IMR-90 (cell line): ENCODE measurements at regions not wholly inside any gene's neighbourhood (a gene's known extent, or its start where the extent isn't known, plus 50 kb on each side); places are given as distances from the start of the nearest gene placed in this dataset.

ENCODE experiments used
- ATAC-seq: fragments of 200-7000 bp; cut with Tn5 transposase; 2 replicates; pipeline ENCODE4 v1.9.1; 2020; ENCODE audit warnings: low read depth, mild to moderate bottlenecking, moderate library complexity
- BruUV-seq: library from RNA; stranded (reverse); fragments of 400-500 nt; replicated peaks from 2 replicates; lab custom pipeline; 2021; lab: Mats Ljungman, UMichigan
- CTCF ChIA-PET: fragments of 300-600 bp; formaldehyde crosslinking; extraction: SDS; loops from one replicate; lab custom pipeline; 2021; ENCODE audit warnings: antibody characterized with exemption; lab: Yijun Ruan, JAX
- POLR2A ChIA-PET: fragments of 300-600 bp; sonication (Branson Sonifier 250); formaldehyde crosslinking; loops from one replicate; lab custom pipeline; 2022; ENCODE audit warnings: antibody characterized with exemption; ENCODE audit not compliant: unreplicated experiment; lab: Charles Lee
- DNase-seq: peaks from one replicate; pipeline ENCODE4 v3.0.0; 2013
- H2AFZ ChIP-seq: replicated peaks from 2 replicates; pipeline ENCODE3; 2013; ENCODE audit warnings: low read length, mild to moderate bottlenecking; ENCODE audit not compliant: poor library complexity
- H2AK5ac ChIP-seq: 2 replicates; pipeline ENCODE4 v1.6.1; 2013; ENCODE audit warnings: low read depth, low read length, inconsistent platforms
- H2AK9ac ChIP-seq: replicated peaks from 2 replicates; pipeline ENCODE3; 2013; ENCODE audit warnings: mild to moderate bottlenecking, low read depth, low read length, moderate library complexity; ENCODE audit not compliant: poor library complexity
- H2BK120ac ChIP-seq: 2 replicates; pipeline ENCODE4 v1.6.1; 2013; ENCODE audit warnings: low read depth, low read length, inconsistent platforms
- H2BK15ac ChIP-seq: 3 replicates; pipeline ENCODE4 v1.6.1; 2013; ENCODE audit warnings: low read depth, low read length, inconsistent platforms
- H2BK20ac ChIP-seq: 2 replicates; pipeline ENCODE4 v1.6.1; 2013; ENCODE audit warnings: low read depth, mild to moderate bottlenecking, inconsistent platforms, low read length, moderate library complexity
- H2BK5ac ChIP-seq: 2 replicates; pipeline ENCODE4 v1.6.1; 2013; ENCODE audit warnings: mild to moderate bottlenecking, low read depth, low read length, inconsistent platforms; ENCODE audit not compliant: poor library complexity, severe bottlenecking
- H3K14ac ChIP-seq: replicated peaks from 2 replicates; pipeline ENCODE4 v1.6.1; 2013; ENCODE audit warnings: low read depth, low read length, inconsistent platforms
- H3K18ac ChIP-seq: 2 replicates; pipeline ENCODE4 v1.6.1; 2013; ENCODE audit warnings: low read depth, low read length, control low read depth
- H3K23ac ChIP-seq: 2 replicates; pipeline ENCODE4 v1.6.1; 2013; ENCODE audit warnings: low read depth, low read length, inconsistent platforms
- H3K27ac ChIP-seq: 2 replicates; pipeline ENCODE4 v1.5.1; 2013; ENCODE audit warnings: mild to moderate bottlenecking, control low read depth, low read length; ENCODE audit not compliant: insufficient read depth
- H3K27me3 ChIP-seq: 2 replicates; pipeline ENCODE4 v1.6.1; 2013; ENCODE audit warnings: low read length; ENCODE audit not compliant: control insufficient read depth, insufficient read depth
- H3K36me3 ChIP-seq: 2 replicates; pipeline ENCODE4 v1.6.1; 2013; ENCODE audit warnings: low read length, mixed read lengths; ENCODE audit not compliant: control insufficient read depth, insufficient read depth
- H3K4ac ChIP-seq: 2 replicates; pipeline ENCODE4 v1.6.1; 2013; ENCODE audit warnings: low read depth, low read length, inconsistent platforms
- H3K4me1 ChIP-seq: 2 replicates; pipeline ENCODE4 v1.6.1; 2013; ENCODE audit warnings: low read length, mixed read lengths; ENCODE audit not compliant: control insufficient read depth, insufficient read depth
- H3K4me2 ChIP-seq: 2 replicates; pipeline ENCODE4 v1.6.1; 2013; ENCODE audit warnings: low read depth, mild to moderate bottlenecking, control low read depth, low read length, moderate library complexity
- H3K4me3 ChIP-seq: 2 replicates; pipeline ENCODE4 v1.5.1; 2013; ENCODE audit warnings: low read depth, mild to moderate bottlenecking, control low read depth, low read length, moderate library complexity; ENCODE audit not compliant: insufficient read depth
- H3K56ac ChIP-seq: 2 replicates; pipeline ENCODE4 v1.6.1; 2013; ENCODE audit warnings: low read length, inconsistent platforms; ENCODE audit not compliant: insufficient read depth; ENCODE audit errors: extremely low read depth
- H3K79me1 ChIP-seq, 2 experiments: 2 replicates each; pipeline ENCODE4 v1.6.1; 2013; ENCODE audit warnings: low read length in 2 of 2, inconsistent platforms in 1 of 2, low read depth in 1 of 2
- H3K9ac ChIP-seq: 2 replicates; pipeline ENCODE4 v1.6.1; 2013; ENCODE audit warnings: low read depth, low read length, control low read depth
- H3K9me1 ChIP-seq: 2 replicates; pipeline ENCODE4 v1.6.1; 2013; ENCODE audit warnings: low read length, inconsistent platforms; ENCODE audit not compliant: insufficient read depth
- H3K9me3 ChIP-seq: 2 replicates; pipeline ENCODE4 v1.6.1; 2013; ENCODE audit warnings: low read length; ENCODE audit not compliant: control insufficient read depth, insufficient read depth
- H4K20me1 ChIP-seq: 2 replicates; pipeline ENCODE4 v1.6.1; 2013; ENCODE audit warnings: low read length, inconsistent platforms; ENCODE audit not compliant: insufficient read depth
- H4K5ac ChIP-seq: 2 replicates; pipeline ENCODE4 v1.6.1; 2013; ENCODE audit warnings: mild to moderate bottlenecking, low read depth, low read length, control low read depth
- H4K8ac ChIP-seq, 2 experiments: 2 replicates each; pipeline ENCODE4 v1.6.1; 2013; ENCODE audit warnings: low read depth in 2 of 2, low read length in 2 of 2, control low read depth in 1 of 2, inconsistent platforms in 1 of 2
- H4K91ac ChIP-seq: 2 replicates; pipeline ENCODE4 v1.6.1; 2013; ENCODE audit warnings: low read depth, low read length, inconsistent platforms; ENCODE audit not compliant: insufficient read depth
- BHLHE40 ChIP-seq: fragments of 150-350 bp; IDR thresholded peaks from 2 replicates; pipeline ENCODE4 v1.6.1; 2016; ENCODE audit warnings: mild to moderate bottlenecking, low read depth, low read length
- CEBPB ChIP-seq: IDR thresholded peaks from 2 replicates; pipeline ENCODE4 v1.6.1; 2012; ENCODE audit warnings: low read depth, low read length, improper control_type of control experiment
- FOS ChIP-seq: fragments of 150-350 bp; IDR thresholded peaks from 2 replicates; pipeline ENCODE4 v1.6.1; 2016; ENCODE audit warnings: low read depth, low read length
- MAFK ChIP-seq: IDR thresholded peaks from 2 replicates; pipeline ENCODE4 v1.6.1; 2012; ENCODE audit warnings: low read depth, low read length, improper control_type of control experiment
- MAZ ChIP-seq: IDR thresholded peaks from 2 replicates; pipeline ENCODE4 v1.6.1; 2012; ENCODE audit warnings: low read depth, mild to moderate bottlenecking, low read length, improper control_type of control experiment, moderate library complexity, borderline replicate concordance
- MXI1 ChIP-seq: IDR thresholded peaks from 2 replicates; pipeline ENCODE4 v1.6.1; 2012; ENCODE audit warnings: low read depth, mild to moderate bottlenecking, low read length, moderate library complexity, borderline replicate concordance
- NFE2L2 ChIP-seq: fragments of 150-350 bp; IDR thresholded peaks from 2 replicates; pipeline ENCODE4 v1.6.1; 2016; ENCODE audit warnings: low read depth, mild to moderate bottlenecking, low read length
- POLR2A ChIP-seq: IDR thresholded peaks from 2 replicates; pipeline ENCODE4 v1.6.1; 2012; ENCODE audit warnings: mild to moderate bottlenecking, low read depth, low read length
- RAD21 ChIP-seq: IDR thresholded peaks from 2 replicates; pipeline ENCODE4 v1.6.1; 2012; ENCODE audit warnings: low read length, improper control_type of control experiment
- RCOR1 ChIP-seq: IDR thresholded peaks from 2 replicates; pipeline ENCODE4 v1.6.1; 2012; ENCODE audit warnings: mild to moderate bottlenecking, low read length, improper control_type of control experiment; ENCODE audit not compliant: insufficient replicate concordance
- RFX5 ChIP-seq: IDR thresholded peaks from 2 replicates; pipeline ENCODE4 v1.8.0; 2012; ENCODE audit warnings: low read depth, mild to moderate bottlenecking, low read length, moderate library complexity
- SMC3 ChIP-seq: fragments of 150-350 bp; IDR thresholded peaks from 2 replicates; pipeline ENCODE4 v1.6.1; 2016; ENCODE audit warnings: low read depth, mild to moderate bottlenecking, antibody characterized with exemption, low read length, moderate library complexity
- WGBS, 2 experiments: methylation state at CpG; one replicate each; pipeline versions ENCODE4 v1.1.5 to v1.1.7; 2013; ENCODE audit warnings: missing lambda C conversion rate in 2 of 2; ENCODE audit not compliant: insufficient read length in 1 of 2; ENCODE audit errors: extremely low coverage in 2 of 2; 5-methylcytosine and 5-hydroxymethylcytosine counted together
- dilution Hi-C: fragments of 300-500 bp; cut with HindIII; formaldehyde crosslinking; loops from one replicate; pipeline ENCODE4 v1.14.3; 2018; ENCODE audit warnings: low sequenced_read_pairs; ENCODE audit not compliant: unreplicated experiment
- in situ Hi-C: fragments of 300-500 bp; cut with MboI; formaldehyde crosslinking; loops from 3 replicates; pipeline ENCODE4 v1.14.3; 2019; ENCODE audit warnings: low sequenced_read_pairs, inconsistent platforms, mixed read lengths
- intact Hi-C: fragments of 100-400 bp; cut with micrococcal nuclease; formaldehyde crosslinking; loops from 2 replicates; pipeline ENCODE4 v1.10.0; 2022

DNA sequence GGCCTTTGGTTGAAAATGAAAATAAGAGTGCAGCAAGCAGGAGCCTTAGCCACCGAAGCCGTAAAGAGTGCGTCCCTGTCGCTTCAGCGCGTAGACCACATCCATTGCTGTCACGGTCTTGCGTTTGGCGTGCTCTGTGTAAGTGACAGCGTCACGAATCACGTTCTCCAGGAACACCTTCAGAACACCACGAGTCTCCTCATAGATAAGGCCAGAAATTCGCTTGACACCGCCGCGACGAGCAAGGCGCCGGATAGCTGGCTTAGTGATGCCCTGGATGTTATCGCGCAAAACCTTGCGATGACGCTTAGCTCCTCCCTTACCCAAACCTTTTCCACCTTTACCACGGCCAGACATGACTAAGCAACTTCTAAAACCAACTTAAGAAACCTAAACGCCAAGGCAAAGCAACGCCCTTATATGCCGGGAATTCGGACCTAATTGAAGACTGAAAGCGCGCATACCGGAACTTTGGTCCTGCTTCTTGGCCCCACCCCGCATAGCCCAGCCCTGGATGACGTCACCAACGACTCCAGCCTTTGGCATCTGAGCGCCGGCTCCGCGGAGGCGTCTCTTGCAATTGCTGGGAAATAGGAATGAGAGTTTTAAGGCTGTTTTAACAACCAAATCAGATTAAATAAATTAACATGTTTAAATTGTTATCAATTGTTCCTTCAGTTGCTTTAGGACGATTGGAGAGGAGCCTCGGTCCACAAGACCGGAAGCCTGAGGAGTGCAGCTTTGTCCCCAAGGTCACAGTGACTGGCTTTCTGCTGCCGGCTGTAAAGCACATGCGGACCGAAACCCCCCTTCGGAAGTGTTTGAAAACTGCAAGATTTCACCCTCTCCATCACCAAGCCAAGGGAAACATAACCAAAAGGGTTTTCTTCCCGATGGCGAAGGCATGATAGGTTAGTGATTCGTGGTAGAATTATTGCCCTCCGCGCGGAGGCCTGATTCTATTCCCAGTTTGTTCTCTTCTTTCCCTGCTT is 79.6 kb upstream of the BTN3A2 start:
- Histone ChIP-seq H3K14ac (peak overlapping the region; percentile 70), H4K91ac (peak overlapping the region; percentile 79), H2BK120ac (peak overlapping the region; percentile 82), H3K27me3 (no peaks in the 10 kb centered on the region), H3K79me1 (peaks cover 6 to 15% of the 10 kb centered on the region in 2 experiments), H4K20me1 (no peaks in the 10 kb centered on the region), H4K8ac (peak overlapping the region; percentile 38 to 79), H2BK15ac (peak overlapping the region; percentile 16; the same call in 1 of the 3 replicates), H2AK9ac (peak overlapping the region; percentile 94), H3K4me1 (peaks cover 2% of the 10 kb centered on the region), H3K9me1 (no peaks in the 10 kb centered on the region; the same call in 1 of the 2 replicates), H3K4me3 (peak overlapping the region; percentile 59), H2BK5ac (peak overlapping the region; percentile 83), H3K4me2 (peak overlapping the region; percentile 82), H2AFZ (peak overlapping the region; percentile 81), H2AK5ac (peak overlapping the region; percentile 67), H3K9me3 (no peaks in the 10 kb centered on the region), H3K27ac (peak overlapping the region; percentile 81), H3K4ac (peak overlapping the region; percentile 88), H3K23ac (peak overlapping the region; percentile 83), H3K18ac (peak overlapping the region; percentile 71), H3K9ac (peak overlapping the region; percentile 79), H4K5ac (peak overlapping the region; percentile 43), H2BK20ac (peak overlapping the region; percentile 40), H3K56ac (peak overlapping the region; percentile 92), H3K36me3 (no peaks in the 10 kb centered on the region)
- ATAC-seq (peak; percentile 85), DNase-seq (peak; percentile 99)
- WGBS, 2 experiments = 0% methylated on average over 26 of the region's 53 CpGs; no CpG with 5 or more reads in 1 of the 2 experiments
- in situ Hi-C loops = loop anchor here (25.0 kb wide), 1 partner anchor 852 kb away; a partner anchor contains a TSS
- TF ChIP-seq SMC3 (no peak), NFE2L2 (peak; percentile 92), RFX5 (0 out of 2 replicates have a peak, but pooled peaks have one; percentile 11), MAFK (peak; percentile 58), MXI1 (peak; percentile 69; the same call in 1 of the 2 replicates), BHLHE40 (peak; percentile 81), RAD21 (no peak; the same call in 1 of the 2 replicates), RCOR1 (no peak), FOS (peak; percentile 27; the same call in 1 of the 2 replicates), MAZ (peak; percentile 70; the same call in 1 of the 2 replicates), CEBPB (peak; percentile 11; the same call in 1 of the 2 replicates), POLR2A (peak; percentile 94)
- intact Hi-C loops = loop anchor here (1.0 to 2.0 kb wide), 3 partner anchors 26 to 45 kb away; a partner anchor contains a TSS
- ChIA-PET POLR2A (interaction anchor here (0.6 to 2.2 kb wide), 6 partner anchors 11 to 292 kb away, joined by 3 to 11 read pairs (median 6); a partner anchor contains a TSS), CTCF (interaction anchor here (0.6 kb wide), 2 partner anchors 220 to 1581 kb away, joined by 3 to 9 read pairs; no protein-coding TSS in a partner anchor)
- dilution Hi-C loops = no loop called here
- BruUV-seq = TSS peak; percentile 99
